Activated naive CD8-positive, alpha-beta T cell treated with anti-CD3 and anti-CD28 coated beads, Interleukin-2, amount 10 ng/mL, durations not matched to agents 7 days and 5 days (primary cell): ENCODE measurements at regions not wholly inside any gene's neighbourhood (a gene's known extent, or its start where the extent isn't known, plus 50 kb on each side); places are given as distances from the start of the nearest gene placed in this dataset.

Experiments used
- ATAC-seq: fragments of 150-1000 bp; cut with Tn5 transposase; one replicate; pipeline ENCODE4 v1.10.0; 2021; ENCODE audit warnings: low read depth, moderate library complexity
- POLR2A ChIA-PET: fragments of 350-600 bp; sonication (Branson Sonifier 250); formaldehyde crosslinking; loops from one replicate; lab custom pipeline; 2021; ENCODE audit warnings: antibody characterized with exemption; lab: Charles Lee
- DNase-seq: peaks from one replicate; pipeline ENCODE4 v3.0.0; 2021
- H3K27ac Mint-ChIP-seq: one replicate; pipeline ENCODE4 v1.8.0; 2022; ENCODE audit warnings: mild to moderate bottlenecking, mixed read lengths
- H3K27me3 Mint-ChIP-seq: one replicate; pipeline ENCODE4 v1.8.0; 2022; ENCODE audit warnings: mild to moderate bottlenecking, moderate library complexity, mixed read lengths
- H3K36me3 Mint-ChIP-seq: one replicate; pipeline ENCODE4 v1.8.0; 2021; ENCODE audit warnings: mild to moderate bottlenecking, mixed read lengths
- H3K4me1 Mint-ChIP-seq: one replicate; pipeline ENCODE4 v1.8.0; 2021; ENCODE audit warnings: mixed read lengths
- H3K4me3 Mint-ChIP-seq: one replicate; pipeline ENCODE4 v1.8.0; 2022; ENCODE audit warnings: mild to moderate bottlenecking, moderate library complexity, mixed read lengths
- H3K9me3 Mint-ChIP-seq: one replicate; pipeline ENCODE4 v1.8.0; 2021; ENCODE audit warnings: mixed read lengths

- no peak for ATAC-seq
- DNase-seq: no peak
- POLR2A ChIA-PET: no interaction called here
- no peaks in the 10 kb centered on the region for H3K36me3 Mint-ChIP-seq
- H3K27me3 Mint-ChIP-seq: peaks cover 3% of the 10 kb centered on the region
- H3K4me3 Mint-ChIP-seq: no peak overlapping the region
- H3K9me3 Mint-ChIP-seq: no peaks in the 10 kb centered on the region
- no peak overlapping the region for H3K27ac Mint-ChIP-seq
- H3K4me1 Mint-ChIP-seq: no peaks in the 10 kb centered on the region
Measured at GRCh38 chr2:151052850-151053660, 208.6 kb downstream of the RBM43 start.

- POLR2A ChIA-PET: no interaction called here
- no peaks in the 10 kb centered on the region for H3K9me3 Mint-ChIP-seq
Measured at GRCh38 chr2:151051574-151052220, 210.0 kb downstream of the RBM43 start.

DNA sequence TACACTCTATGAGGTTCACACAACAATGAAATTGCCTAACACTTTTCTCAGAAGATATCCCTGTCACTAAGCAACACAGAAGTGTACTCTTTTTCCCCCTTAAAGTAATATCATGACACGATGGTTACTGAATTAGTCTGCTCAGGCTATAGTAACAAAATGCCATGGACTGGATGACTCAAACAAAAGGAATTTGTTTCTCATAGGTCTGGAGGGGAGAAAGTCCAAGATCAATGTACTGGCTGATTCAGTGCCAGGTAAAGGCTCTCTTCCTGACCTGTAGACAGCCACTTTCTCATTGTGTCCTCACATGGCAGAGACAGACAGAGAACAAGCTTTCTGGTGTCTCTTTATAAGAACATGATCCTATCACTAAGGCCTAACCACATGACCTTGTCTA lies 211.9 kb downstream of the RBM43 start:
- DNase-seq (no peak), ATAC-seq (no peak)
- no peaks in the 10 kb centered on the region for H3K36me3 Mint-ChIP-seq
- H3K27ac Mint-ChIP-seq: no peak overlapping the region
- H3K4me1 Mint-ChIP-seq: no peaks in the 10 kb centered on the region
- POLR2A ChIA-PET: no interaction called here
- H3K9me3 Mint-ChIP-seq: no peaks in the 10 kb centered on the region
- no peak overlapping the region for H3K4me3 Mint-ChIP-seq
- H3K27me3 Mint-ChIP-seq: peaks cover 3% of the 10 kb centered on the region

More at GRCh38 chr2:151051574-151052220, 210.0 kb downstream of the RBM43 start:
- Mint-ChIP-seq H3K4me1 (no peaks in the 10 kb centered on the region), H3K36me3 (no peaks in the 10 kb centered on the region), H3K4me3 (no peak overlapping the region), H3K27ac (no peak overlapping the region), H3K27me3 (peaks cover 3% of the 10 kb centered on the region)
- DNase-seq (no peak), ATAC-seq (no peak)

GRCh38 chr2:151048331-151049054 lies 213.2 kb downstream of the RBM43 start:
- no peaks in the 10 kb centered on the region for H3K9me3 Mint-ChIP-seq
- H3K36me3 Mint-ChIP-seq: no peaks in the 10 kb centered on the region
- no peak overlapping the region for H3K4me3 Mint-ChIP-seq
- no peaks in the 10 kb centered on the region for H3K4me1 Mint-ChIP-seq
- DNase-seq: no peak
- H3K27me3 Mint-ChIP-seq: peaks cover 3% of the 10 kb centered on the region
- no peak overlapping the region for H3K27ac Mint-ChIP-seq
- ATAC-seq: no peak
- POLR2A ChIA-PET: no interaction called here

DNA sequence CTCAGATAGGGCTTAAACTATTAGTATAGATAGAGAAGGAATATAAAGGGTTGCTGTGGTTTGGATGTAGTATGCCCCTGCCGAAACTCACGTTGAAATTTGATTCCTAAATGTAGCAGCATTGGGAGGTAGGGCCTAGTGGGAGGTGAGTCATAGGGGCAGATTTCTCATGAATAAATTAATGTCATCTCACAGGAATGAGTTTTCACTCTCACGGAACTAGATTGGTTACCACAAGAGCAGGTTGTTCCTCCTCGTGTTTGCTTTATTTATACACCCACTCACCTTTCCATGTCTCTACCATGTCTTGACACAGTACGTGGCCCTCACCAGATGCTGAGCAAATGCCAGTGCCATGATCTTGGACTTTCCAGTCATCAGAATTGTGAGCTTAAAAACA lies 218.2 kb downstream of the RBM43 start:
- H3K4me1 Mint-ChIP-seq: no peaks in the 10 kb centered on the region
- DNase-seq (no peak), ATAC-seq (no peak)
- H3K9me3 Mint-ChIP-seq: no peaks in the 10 kb centered on the region
- no peak overlapping the region for H3K27ac Mint-ChIP-seq
- no peaks in the 10 kb centered on the region for H3K36me3 Mint-ChIP-seq
- POLR2A ChIA-PET: no interaction called here
- H3K27me3 Mint-ChIP-seq: peaks cover 2% of the 10 kb centered on the region
- no peak overlapping the region for H3K4me3 Mint-ChIP-seq

- ATAC-seq: no peak
- H3K36me3 Mint-ChIP-seq: no peaks in the 10 kb centered on the region
- no peaks in the 10 kb centered on the region for H3K4me1 Mint-ChIP-seq
Measured at GRCh38 chr2:151042964-151043363, 218.7 kb downstream of the RBM43 start.

GRCh38 chr2:151040039-151040438 lies 221.6 kb downstream of the RBM43 start:
- no peaks in the 10 kb centered on the region for H3K4me1 Mint-ChIP-seq
- H3K9me3 Mint-ChIP-seq: no peaks in the 10 kb centered on the region
- no peak for ATAC-seq
- H3K27me3 Mint-ChIP-seq: peaks cover 3% of the 10 kb centered on the region
- no peak overlapping the region for H3K27ac Mint-ChIP-seq
- no peak for DNase-seq
- POLR2A ChIA-PET: no interaction called here
- no peaks in the 10 kb centered on the region for H3K36me3 Mint-ChIP-seq
- H3K4me3 Mint-ChIP-seq: no peak overlapping the region

More at GRCh38 chr2:151042964-151043363, 218.7 kb downstream of the RBM43 start:
- Mint-ChIP-seq H3K4me3 (no peak overlapping the region), H3K27ac (no peak overlapping the region), H3K27me3 (peaks cover 2% of the 10 kb centered on the region), H3K9me3 (no peaks in the 10 kb centered on the region)
- POLR2A ChIA-PET: no interaction called here
- DNase-seq: no peak

DNA sequence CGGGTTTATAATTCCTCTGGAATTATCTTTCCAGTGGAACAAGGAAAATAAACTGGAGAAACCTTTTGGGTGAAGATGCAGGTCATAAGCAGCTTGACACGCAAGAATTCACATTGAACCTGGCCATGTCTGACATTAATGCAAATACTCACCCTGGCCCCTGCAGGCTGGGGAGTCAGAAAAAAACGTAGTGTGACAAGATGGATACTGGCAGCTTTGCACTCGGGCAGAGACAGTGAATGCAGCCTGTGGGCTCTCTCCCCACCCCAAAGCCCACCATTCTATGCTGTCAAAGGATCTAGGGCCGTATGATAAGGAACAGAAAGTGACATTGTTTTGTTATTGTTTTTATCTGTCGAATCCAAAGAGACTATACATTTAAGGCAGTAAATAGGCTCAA lies 223.1 kb downstream of the RBM43 start:
- POLR2A ChIA-PET: no interaction called here
- no peaks in the 10 kb centered on the region for H3K9me3 Mint-ChIP-seq
- H3K4me3 Mint-ChIP-seq: no peak overlapping the region
- no peaks in the 10 kb centered on the region for H3K4me1 Mint-ChIP-seq
- H3K27ac Mint-ChIP-seq: no peak overlapping the region
- DNase-seq: no peak
- no peaks in the 10 kb centered on the region for H3K36me3 Mint-ChIP-seq
- peaks cover 7% of the 10 kb centered on the region for H3K27me3 Mint-ChIP-seq
- no peak for ATAC-seq

DNA sequence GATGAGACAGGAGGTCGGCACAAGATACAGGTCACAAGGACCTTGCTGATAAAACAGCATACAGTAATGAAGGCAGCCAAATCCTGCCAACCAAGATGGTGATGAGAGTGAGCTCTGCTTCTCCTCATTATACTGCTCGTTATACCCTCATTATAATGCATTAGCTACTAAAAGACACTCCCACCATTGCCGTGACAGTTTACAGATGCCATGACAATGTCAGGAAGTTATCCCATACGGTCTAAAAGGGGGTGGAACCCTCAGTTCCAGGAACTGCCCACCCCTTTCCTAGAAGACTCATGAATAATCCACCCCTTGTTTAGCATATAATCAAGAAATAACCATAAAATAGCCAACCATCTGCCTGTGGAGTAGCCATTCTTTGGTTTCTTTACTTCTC lies 224.2 kb downstream of the RBM43 start:
- POLR2A ChIA-PET: no interaction called here
- H3K9me3 Mint-ChIP-seq: no peaks in the 10 kb centered on the region
- H3K27me3 Mint-ChIP-seq: peaks cover 7% of the 10 kb centered on the region
- H3K4me1 Mint-ChIP-seq: no peaks in the 10 kb centered on the region
- no peak overlapping the region for H3K4me3 Mint-ChIP-seq
- DNase-seq: no peak
- no peaks in the 10 kb centered on the region for H3K36me3 Mint-ChIP-seq
- no peak overlapping the region for H3K27ac Mint-ChIP-seq
- no peak for ATAC-seq

GRCh38 chr2:151033271-151034248 lies 228.1 kb downstream of the RBM43 start:
- no peak overlapping the region for H3K27ac Mint-ChIP-seq
- H3K4me3 Mint-ChIP-seq: no peak overlapping the region
- no peaks in the 10 kb centered on the region for H3K9me3 Mint-ChIP-seq
- ATAC-seq (no peak), DNase-seq (no peak)
- H3K27me3 Mint-ChIP-seq: peaks cover 9% of the 10 kb centered on the region
- H3K4me1 Mint-ChIP-seq: peaks cover 3% of the 10 kb centered on the region
- no peaks in the 10 kb centered on the region for H3K36me3 Mint-ChIP-seq
- POLR2A ChIA-PET: no interaction called here

- no peak for ATAC-seq
- H3K27me3 Mint-ChIP-seq: peaks cover 9% of the 10 kb centered on the region
- H3K27ac Mint-ChIP-seq: no peak overlapping the region
- POLR2A ChIA-PET: no interaction called here
- peaks cover 3% of the 10 kb centered on the region for H3K4me1 Mint-ChIP-seq
- DNase-seq: no peak
- H3K4me3 Mint-ChIP-seq: no peak overlapping the region
- no peaks in the 10 kb centered on the region for H3K36me3 Mint-ChIP-seq
- no peaks in the 10 kb centered on the region for H3K9me3 Mint-ChIP-seq
Measured at GRCh38 chr2:151032741-151033191, 228.9 kb downstream of the RBM43 start.

- Mint-ChIP-seq H3K4me1 (peaks cover 3% of the 10 kb centered on the region), H3K4me3 (no peak overlapping the region), H3K36me3 (no peaks in the 10 kb centered on the region), H3K27ac (no peak overlapping the region), H3K9me3 (no peaks in the 10 kb centered on the region), H3K27me3 (peaks cover 10% of the 10 kb centered on the region)
- ATAC-seq (no peak), DNase-seq (no peak)
- POLR2A ChIA-PET: no interaction called here
Measured at GRCh38 chr2:151030663-151031230, 230.9 kb downstream of the RBM43 start.
